Gastrocnemius medialis (tissue), 4 donors: ENCODE measurements at regions not wholly inside any gene's neighbourhood (a gene's known extent, or its start where the extent isn't known, plus 50 kb on each side); places are given as distances from the start of the nearest gene placed in this dataset.

Source experiments
- ATAC-seq, 2 donors: fragments of 150-250 bp; one replicate each; pipeline ENCODE4 v1.9.1; 2016
- DNase-seq, 2 donors: peaks; one replicate each; pipeline ENCODE4 v3.0.0-alpha.2; 2019
- H3K27ac ChIP-seq, 4 donors: fragments of 200-600 bp; sonication (generic); 1 replicate in 1 of 4; 2 replicates in 3 of 4; pipeline ENCODE4 v1.5.1; 2016 to 2018; ENCODE audit warnings: mild to moderate bottlenecking in 2 of 4, moderate library complexity in 1 of 4
- H3K27me3 ChIP-seq, 3 donors: fragments of 200-600 bp; sonication (generic) in 2 of 3; 1 replicate in 1 of 3; 2 replicates in 2 of 3; pipeline versions ENCODE4 v1.5.1 to v1.6.0; 2016 to 2019; ENCODE audit warnings: mild to moderate bottlenecking in 1 of 3, moderate library complexity in 1 of 3
- H3K36me3 ChIP-seq, 2 donors: fragments of 200-600 bp; sonication (generic) in 1 of 2; one replicate each; pipeline ENCODE4 v1.5.1; 2017 to 2018
- H3K4me1 ChIP-seq, 2 donors: fragments of 200-600 bp; sonication (generic) in 1 of 2; one replicate each; pipeline ENCODE4 v1.5.1; 2016 to 2017; ENCODE audit warnings: mild to moderate bottlenecking in 2 of 2
- H3K4me3 ChIP-seq, 4 donors: fragments of 200-600 bp; sonication (generic) in 3 of 4; 1 replicate in 1 of 4; 2 replicates in 3 of 4; pipeline ENCODE4 v1.5.1; 2016 to 2019; ENCODE audit warnings: mild to moderate bottlenecking in 2 of 4
- H3K9me3 ChIP-seq, 3 donors: fragments of 200-600 bp; sonication (generic) in 2 of 3; 1 replicate in 1 of 3; 2 replicates in 2 of 3; pipeline ENCODE4 v1.5.1; 2016 to 2019
- CTCF ChIP-seq, 5 experiments: fragments of 450-650 bp in 3 of 5; fragments of 200-600 bp in 2 of 5; sonication (generic) in 2 of 5; IDR thresholded peaks in 4 of 5; conservative IDR thresholded peaks in 1 of 5; 1 replicate in 4 of 5; 2 replicates in 1 of 5; pipeline ENCODE4 v1.5.1; 2016 to 2019; ENCODE audit warnings: antibody characterized with exemption in 5 of 5, mild to moderate bottlenecking in 3 of 5, moderate library complexity in 3 of 5
- POLR2A ChIP-seq, 2 donors: fragments of 450-650 bp; IDR thresholded peaks; one replicate each; pipeline ENCODE4 v1.6.1; 2017; ENCODE audit warnings: antibody characterized with exemption in 2 of 2, mild to moderate bottlenecking in 2 of 2, moderate library complexity in 2 of 2
- in situ Hi-C, 4 donors: fragments of 200-750 bp; cut with MboI; loops; one replicate each; pipeline versions ENCODE4 v1.15.0 to v1.8.0; 2017; ENCODE audit warnings: low sequenced_read_pairs in 4 of 4
- intact Hi-C: fragments of 100-400 bp; cut with DNase I; formaldehyde crosslinking; loops from one replicate; pipeline ENCODE4 v1.15.1; 2023; ENCODE audit warnings: low total_unique reads

GRCh38 chr2:57842531-57842930, 204.1 kb upstream of the VRK2 start:
- H3K4me1 ChIP-seq: no peaks in the 10 kb centered on the region
- H3K9me3 ChIP-seq: no peaks in the 10 kb centered on the region
- intact Hi-C loops: no loop called here
- no peak overlapping the region for H3K27ac ChIP-seq
- DNase-seq (no peak), ATAC-seq (no peak)
- H3K27me3 ChIP-seq: no peaks in the 10 kb centered on the region
- no peak for TF ChIP-seq CTCF (IDR thresholded peaks at IDR 0.05 in 4 of 5, conservative IDR thresholded peaks at IDR 0.05 in 1 of 5)
- TF ChIP-seq POLR2A (IDR thresholded peaks at IDR 0.05): no peak
- in situ Hi-C loops: no loop called here
- H3K4me3 ChIP-seq: no peak overlapping the region
- H3K36me3 ChIP-seq: no peaks in the 10 kb centered on the region

- Histone ChIP-seq H3K27ac (no peak overlapping the region), H3K9me3 (no peaks in the 10 kb centered on the region), H3K4me3 (no peak overlapping the region), H3K27me3 (no peaks in the 10 kb centered on the region), H3K4me1 (no peaks in the 10 kb centered on the region), H3K36me3 (no peaks in the 10 kb centered on the region)
- in situ Hi-C loops: no loop called here
- intact Hi-C loops: no loop called here
- DNase-seq (no peak), ATAC-seq (no peak)
- TF ChIP-seq CTCF (IDR thresholded peaks at IDR 0.05 in 4 of 5, conservative IDR thresholded peaks at IDR 0.05 in 1 of 5) (no peak), POLR2A (IDR thresholded peaks at IDR 0.05) (no peak)
Observed at GRCh38 chr2:57843158-57843557, 203.4 kb upstream of the VRK2 start.

DNA sequence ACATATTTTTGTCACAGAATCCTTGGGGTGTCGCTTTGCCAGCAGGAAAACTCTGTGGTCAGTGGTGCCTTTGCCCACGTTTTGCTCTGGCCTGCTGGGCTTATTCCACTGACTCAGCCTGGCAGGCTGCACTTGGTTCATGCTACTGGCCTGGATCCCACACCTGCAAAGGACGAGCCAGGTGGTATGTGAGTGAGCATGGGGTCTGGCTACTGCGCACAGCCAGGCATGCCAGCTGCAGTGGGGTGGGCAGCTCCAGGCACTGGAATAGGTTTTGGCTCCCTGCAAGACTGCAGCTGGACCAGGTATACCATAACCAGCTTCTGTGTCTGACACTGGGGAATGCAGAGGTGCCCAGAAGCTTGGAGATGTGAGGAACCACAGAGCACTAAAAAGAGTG, 197.9 kb upstream of the VRK2 start:
- Histone ChIP-seq H3K27ac (no peak overlapping the region), H3K36me3 (no peaks in the 10 kb centered on the region), H3K4me1 (no peaks in the 10 kb centered on the region), H3K9me3 (no peaks in the 10 kb centered on the region), H3K4me3 (no peak overlapping the region), H3K27me3 (no peaks in the 10 kb centered on the region)
- in situ Hi-C loops: no loop called here
- DNase-seq: no peak
- TF ChIP-seq CTCF (IDR thresholded peaks at IDR 0.05 in 4 of 5, conservative IDR thresholded peaks at IDR 0.05 in 1 of 5) (no peak), POLR2A (IDR thresholded peaks at IDR 0.05) (no peak)
- ATAC-seq: no peak
- intact Hi-C loops: no loop called here

DNA sequence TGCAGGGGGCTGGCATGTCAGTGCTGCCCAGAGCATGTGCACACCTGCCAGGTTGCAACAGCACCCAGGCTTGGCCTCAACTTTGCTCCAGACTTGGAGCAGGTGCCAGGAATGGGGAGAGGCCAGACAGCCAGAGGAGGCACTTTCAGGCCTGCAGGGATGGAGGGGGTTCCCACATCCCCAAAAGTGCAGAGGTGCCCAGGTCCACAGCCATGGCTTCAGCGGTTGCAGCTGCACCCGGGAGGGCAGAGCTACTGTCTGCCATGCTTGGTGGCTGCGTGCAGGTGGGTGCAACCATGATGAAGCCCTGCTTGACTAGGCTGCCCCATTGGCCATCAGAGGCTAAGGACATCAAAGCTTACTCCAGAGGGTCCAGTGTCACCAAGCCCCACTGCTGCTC, 196.8 kb upstream of the VRK2 start:
- Histone ChIP-seq H3K9me3 (no peaks in the 10 kb centered on the region), H3K4me3 (no peak overlapping the region), H3K4me1 (no peaks in the 10 kb centered on the region), H3K36me3 (no peaks in the 10 kb centered on the region), H3K27ac (no peak overlapping the region), H3K27me3 (no peaks in the 10 kb centered on the region)
- intact Hi-C loops (no loop called here), in situ Hi-C loops (no loop called here)
- no peak for DNase-seq
- ATAC-seq: no peak
- no peak for TF ChIP-seq CTCF (IDR thresholded peaks at IDR 0.05 in 4 of 5, conservative IDR thresholded peaks at IDR 0.05 in 1 of 5)
- no peak for TF ChIP-seq POLR2A (IDR thresholded peaks at IDR 0.05)

DNA sequence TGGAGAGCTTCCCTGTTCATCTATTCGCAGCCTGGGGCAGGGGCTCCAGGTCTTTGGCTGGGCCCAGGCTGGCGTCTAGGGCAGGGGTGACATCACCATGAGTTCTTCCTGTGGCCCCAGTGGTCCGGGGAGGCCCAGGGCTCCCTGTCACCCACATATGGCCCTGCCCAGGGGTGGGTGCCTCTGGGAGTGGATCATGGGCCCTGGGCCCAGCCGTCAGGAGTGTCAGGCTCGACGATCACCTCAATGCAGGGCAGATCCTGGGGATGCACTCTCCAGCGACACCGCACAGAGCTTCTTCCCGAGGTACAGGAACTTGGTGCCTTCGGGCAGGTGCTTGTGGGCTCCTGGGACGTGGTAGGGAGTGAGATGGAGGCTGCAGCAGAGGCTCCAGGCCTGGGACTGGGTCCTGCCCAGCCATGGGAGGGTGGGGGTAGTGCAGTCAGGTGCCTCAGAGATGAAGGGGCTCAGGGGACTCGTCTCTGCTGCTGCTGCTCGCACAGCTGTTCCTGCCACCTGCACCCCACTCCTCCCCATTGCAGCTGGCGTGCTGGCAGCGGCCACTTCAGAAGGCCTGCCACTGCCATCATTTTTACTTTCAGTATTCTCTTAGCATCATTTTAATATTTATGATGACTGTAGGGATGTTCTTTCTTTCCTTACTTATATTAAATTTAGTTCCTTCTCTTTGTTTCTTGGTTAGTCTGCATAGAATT, 196.0 kb upstream of the VRK2 start:
- Histone ChIP-seq H3K9me3 (no peaks in the 10 kb centered on the region), H3K4me3 (no peak overlapping the region), H3K4me1 (no peaks in the 10 kb centered on the region), H3K27ac (no peak overlapping the region), H3K36me3 (no peaks in the 10 kb centered on the region), H3K27me3 (no peaks in the 10 kb centered on the region)
- in situ Hi-C loops (no loop called here), intact Hi-C loops (no loop called here)
- DNase-seq: no peak
- ATAC-seq: no peak
- no peak for TF ChIP-seq CTCF (IDR thresholded peaks at IDR 0.05 in 4 of 5, conservative IDR thresholded peaks at IDR 0.05 in 1 of 5)
- TF ChIP-seq POLR2A (IDR thresholded peaks at IDR 0.05): no peak
